GM18873 (cell line): ENCODE measurements at regions not wholly inside any gene's neighbourhood (a gene's known extent, or its start where the extent isn't known, plus 50 kb on each side); places are given as distances from the start of the nearest gene placed in this dataset.

Experiments used
- ATAC-seq: cut with Tn5 transposase; IDR thresholded peaks from one replicate; pipeline ENCODE4 v1.9.1; 2021; ENCODE audit warnings: mild to moderate bottlenecking, moderate library complexity, moderate number of reproducible peaks; ENCODE audit not compliant: unreplicated experiment, low FRiP score

GRCh38 chr2:228722311-228722710, 540.8 kb upstream of the SPHKAP start:
- ATAC-seq, result no peak

DNA sequence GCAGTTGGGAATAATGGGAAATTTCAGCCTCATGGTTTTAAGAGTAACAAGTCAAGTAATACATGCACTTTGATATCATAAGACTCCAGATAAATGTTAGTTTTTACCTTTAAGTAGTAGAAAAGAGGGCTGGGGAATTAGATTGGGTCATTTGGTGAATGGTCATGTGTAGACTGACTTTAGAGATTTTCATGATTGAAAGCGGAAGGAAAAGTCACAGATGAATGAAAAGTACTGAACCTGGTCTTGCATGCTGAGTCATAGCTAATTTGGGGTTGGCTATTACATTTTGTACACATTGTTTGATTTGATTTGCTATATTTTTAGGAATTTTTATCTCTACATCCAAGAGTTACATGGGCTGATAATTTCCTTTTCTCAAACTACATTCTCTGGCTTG, 539.4 kb upstream of the SPHKAP start:
- no peak for ATAC-seq

DNA sequence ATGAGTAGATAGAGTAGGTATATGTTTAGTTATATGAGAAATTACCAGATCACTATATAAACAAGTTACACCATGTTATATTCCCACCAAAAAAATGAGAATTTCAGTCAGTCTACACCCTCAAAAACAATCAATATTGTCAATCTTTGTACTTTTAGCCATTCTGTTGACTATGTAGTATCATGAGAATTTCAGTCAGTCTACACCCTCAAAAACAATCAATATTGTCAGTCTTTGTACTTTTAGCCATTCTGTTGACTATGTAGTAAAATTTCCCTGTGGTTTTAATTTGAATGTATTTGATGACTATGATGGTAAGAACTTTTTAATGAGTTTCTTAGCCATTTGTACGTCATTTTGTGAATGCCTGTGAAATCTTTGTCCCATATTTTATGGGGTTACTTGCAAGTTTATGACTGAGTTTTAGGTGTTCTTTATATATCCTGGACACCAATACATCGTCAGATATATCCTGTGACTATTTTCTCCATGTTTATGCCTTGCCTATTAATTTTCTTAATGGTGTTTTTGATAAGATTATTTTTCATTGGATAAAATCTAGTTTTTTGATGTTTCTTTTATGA, 528.4 kb upstream of the SPHKAP start:
- no peak for ATAC-seq

DNA sequence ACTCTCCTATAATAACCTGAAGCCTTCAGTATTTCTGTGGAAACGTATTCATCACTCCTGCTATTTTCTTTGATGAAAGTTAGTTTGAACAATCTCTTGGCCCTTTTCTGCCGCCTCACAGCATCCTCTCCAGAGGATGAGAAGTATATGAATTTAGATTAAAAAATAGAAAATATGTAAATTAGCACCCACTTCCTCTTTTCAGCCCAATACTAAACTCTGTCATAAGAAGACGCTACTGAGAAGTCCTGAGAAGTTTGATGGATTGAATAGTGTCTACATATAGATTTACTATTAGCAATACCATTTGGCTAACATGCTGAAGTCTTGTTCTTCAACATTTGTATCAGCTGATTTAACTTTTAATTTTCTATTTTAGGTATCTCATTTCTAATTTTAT, 526.4 kb upstream of the SPHKAP start:
- no peak for ATAC-seq

DNA sequence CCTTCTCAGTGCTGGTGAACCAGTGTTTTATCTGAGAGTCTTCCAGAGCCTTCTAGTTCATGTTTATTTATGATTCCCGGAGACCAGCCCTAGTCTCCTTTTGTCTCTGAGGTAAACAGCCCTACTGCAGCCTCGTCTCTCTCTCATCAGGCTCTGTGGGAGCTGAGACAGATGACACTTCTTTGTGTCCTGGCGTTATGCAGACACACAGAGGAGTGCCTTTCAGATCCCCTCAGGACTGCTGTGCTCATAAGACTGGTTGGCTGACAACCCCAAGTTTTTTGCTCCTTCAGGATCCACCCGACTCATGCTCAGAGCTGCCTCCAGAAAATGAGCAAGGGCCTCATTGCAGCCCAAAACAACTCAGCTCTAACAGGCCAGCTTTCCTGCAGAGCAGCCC, 523.8 kb upstream of the SPHKAP start:
- ATAC-seq, result no peak

- no peak for ATAC-seq
Observed at GRCh38 chr2:228703152-228703551, 521.7 kb upstream of the SPHKAP start.

GRCh38 chr2:228701506-228701905, 520.0 kb upstream of the SPHKAP start:
- ATAC-seq, result no peak

DNA sequence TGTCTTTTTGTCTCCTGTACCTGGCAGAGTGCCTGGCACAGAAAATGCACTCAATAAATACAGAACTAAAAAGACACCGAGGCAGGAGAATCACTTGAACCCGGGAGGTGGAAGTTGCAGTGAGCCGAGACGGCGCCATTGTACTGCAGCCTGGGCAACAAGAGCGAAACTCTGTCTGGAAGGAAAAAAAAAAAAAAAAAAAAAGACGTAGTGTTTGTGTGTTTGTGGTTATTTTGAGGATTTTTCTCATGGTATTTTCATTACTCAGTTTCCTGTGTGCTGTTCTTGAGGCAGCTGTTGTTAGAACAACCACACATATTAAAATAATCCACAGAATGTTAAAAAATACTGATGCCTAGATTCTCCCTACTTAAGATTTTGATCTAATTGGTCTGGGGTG, 519.2 kb upstream of the SPHKAP start:
- no peak for ATAC-seq

- no peak for ATAC-seq
Observed at GRCh38 chr2:228699888-228700287, 518.4 kb upstream of the SPHKAP start.

DNA sequence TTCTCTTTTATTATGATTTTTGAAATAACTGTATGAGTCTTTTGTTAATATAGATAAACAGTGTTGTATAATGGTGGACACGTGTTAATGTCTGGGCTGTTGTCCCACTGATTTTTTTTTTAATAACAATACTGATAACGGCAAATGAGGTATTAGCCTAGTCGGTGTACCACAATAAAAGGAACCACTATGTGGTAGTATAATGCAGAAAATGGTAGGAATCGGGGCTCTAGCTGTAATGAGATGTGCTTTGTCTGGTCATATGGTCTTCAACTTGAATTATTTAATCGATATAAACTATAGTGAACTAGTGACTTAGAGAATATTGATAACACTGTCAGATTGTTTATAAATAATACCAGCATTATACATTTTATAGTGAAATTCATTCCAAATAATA, 517.9 kb upstream of the SPHKAP start:
- no peak for ATAC-seq

- no peak for ATAC-seq
Observed at GRCh38 chr2:228698963-228699362, 517.5 kb upstream of the SPHKAP start.

GRCh38 chr2:228697456-228697855, 516.0 kb upstream of the SPHKAP start:
- no peak for ATAC-seq

- ATAC-seq, result no peak
Observed at GRCh38 chr2:228690681-228691080, 509.2 kb upstream of the SPHKAP start.

DNA sequence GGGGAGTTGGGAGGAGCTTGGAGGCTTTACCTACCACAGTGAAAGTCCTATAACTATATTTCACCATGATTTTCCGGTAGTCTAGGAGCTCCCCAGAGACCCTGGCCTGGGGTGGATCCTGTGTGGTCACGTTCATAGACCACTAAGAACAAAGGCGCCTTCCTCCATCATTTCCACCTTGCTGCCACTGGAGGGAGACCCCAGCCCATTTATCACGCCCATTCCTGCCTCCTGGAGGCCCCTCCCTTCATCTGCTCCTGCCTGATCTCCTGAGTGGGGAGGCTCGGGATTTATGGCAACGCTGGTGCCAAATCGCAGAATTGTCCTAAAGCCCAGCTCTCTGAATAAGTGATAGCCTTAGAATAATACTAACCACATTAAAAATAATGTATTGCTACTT, 507.6 kb upstream of the SPHKAP start:
- ATAC-seq, result no peak

GRCh38 chr2:228688007-228688645, 506.6 kb upstream of the SPHKAP start:
- no peak for ATAC-seq

DNA sequence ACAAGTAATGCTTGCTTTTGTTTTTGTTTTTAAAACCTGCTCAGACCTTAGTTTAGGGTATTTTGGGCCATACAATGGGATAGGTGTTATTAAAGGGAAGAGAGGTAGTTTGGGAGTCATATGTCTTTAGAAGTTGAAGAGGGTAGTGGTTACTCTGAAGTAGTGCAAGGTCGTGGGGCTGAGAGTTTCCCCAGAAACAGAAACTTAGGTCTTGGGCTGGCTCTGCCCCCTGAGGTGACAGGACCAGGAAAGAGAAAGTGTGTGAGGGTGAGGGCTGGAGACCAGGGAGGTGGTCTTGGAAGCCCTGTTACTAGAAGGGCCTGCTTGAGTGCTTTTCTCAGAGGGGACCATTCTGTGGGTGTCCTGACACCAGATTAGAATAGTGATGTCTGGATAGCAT, 500.5 kb upstream of the SPHKAP start:
- no peak for ATAC-seq

DNA sequence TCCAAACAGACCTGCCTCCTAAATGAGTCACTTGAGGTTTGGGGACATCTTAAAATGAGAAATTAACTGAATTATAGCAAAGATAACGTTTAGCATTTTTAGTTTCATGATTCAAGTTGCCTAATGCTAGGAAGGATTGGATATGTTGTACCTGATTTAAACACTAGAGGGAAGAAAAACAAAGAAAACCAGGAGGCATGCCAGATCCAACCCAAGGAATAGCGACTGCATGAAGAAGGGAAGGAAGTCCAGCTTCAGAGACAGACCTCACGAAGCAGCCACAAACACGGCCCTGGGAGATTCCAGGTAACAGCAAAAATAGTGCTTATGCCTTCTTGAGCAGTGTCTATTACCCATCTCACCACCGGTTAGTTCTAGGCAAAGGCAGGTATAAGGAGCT, 499.9 kb upstream of the SPHKAP start:
- no peak for ATAC-seq

GRCh38 chr2:228678110-228678509, 496.6 kb upstream of the SPHKAP start:
- no peak for ATAC-seq

DNA sequence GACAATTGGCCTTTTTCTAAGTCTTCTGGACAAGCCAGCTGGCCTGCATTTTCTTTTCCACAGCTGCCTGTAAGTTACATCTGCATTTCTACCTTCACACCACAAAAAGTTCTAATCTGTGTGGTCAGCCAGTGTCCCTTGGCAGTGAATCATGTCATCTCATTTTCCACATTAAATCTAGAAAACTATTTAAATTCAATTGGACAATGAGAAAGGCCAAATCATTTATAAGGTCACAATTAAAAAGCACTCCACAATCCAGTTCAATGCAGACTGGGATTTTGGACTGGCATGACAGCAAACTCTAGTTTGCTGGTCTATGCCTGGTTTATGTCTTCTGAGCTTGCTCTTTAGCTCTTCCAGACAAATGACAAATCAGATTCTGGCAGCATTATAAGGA, 494.2 kb upstream of the SPHKAP start:
- ATAC-seq, result no peak

DNA sequence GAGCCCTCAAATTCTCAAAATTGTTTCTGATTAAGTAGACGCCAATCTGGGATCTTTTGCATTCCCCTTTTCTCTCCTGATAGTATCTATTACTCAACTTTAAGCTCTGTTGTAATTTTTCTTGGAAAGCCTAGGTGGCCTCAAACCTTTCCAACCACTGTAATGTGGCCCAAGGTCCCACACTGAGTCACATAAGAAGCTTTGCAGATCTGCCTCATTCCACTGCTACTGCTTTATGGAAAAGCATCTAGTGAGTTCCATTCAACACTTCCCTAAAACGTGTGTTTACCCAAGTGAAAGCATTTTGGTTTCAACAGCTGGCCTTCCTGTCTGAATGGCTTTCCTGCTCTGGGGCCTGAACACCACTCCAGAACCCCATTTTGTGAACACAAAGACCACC, 493.6 kb upstream of the SPHKAP start:
- ATAC-seq, result no peak

DNA sequence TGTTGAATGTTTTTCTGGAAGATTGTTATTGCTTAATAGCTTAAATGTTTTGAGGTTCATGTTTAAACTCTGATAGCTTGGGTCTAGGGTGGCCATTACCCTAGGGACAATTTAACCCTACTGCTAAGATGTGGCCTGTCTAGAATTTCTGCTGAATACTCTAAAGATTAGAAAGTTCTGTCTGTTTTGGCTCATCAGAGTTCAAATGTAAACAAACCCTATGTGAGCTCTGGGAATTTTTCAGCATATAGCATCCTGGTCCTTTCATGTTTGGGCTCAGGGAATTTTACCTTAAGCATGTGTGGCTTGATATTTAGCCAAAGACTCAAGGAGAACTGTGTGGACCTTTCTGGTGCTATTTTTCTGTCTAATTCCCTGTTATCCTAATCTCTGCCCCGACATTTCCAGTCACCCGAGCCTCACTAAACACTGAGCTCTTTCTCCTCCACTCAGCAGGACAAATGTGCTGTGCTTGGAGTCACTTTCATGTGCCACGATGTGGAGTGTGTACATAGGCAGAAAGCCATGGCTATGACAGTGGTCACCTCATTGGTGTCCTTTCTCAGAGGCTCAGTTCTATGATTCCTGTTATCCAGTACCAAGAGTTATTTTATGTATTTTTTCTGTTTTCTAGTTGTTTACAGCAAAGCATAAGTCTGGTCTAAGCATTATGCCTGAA, 492.5 kb upstream of the SPHKAP start:
- ATAC-seq, result no peak

- ATAC-seq, result no peak
Observed at GRCh38 chr2:228669690-228670089, 488.2 kb upstream of the SPHKAP start.
